H1 (cell line): ENCODE measurements at regions not wholly inside any gene's neighbourhood (a gene's known extent, or its start where the extent isn't known, plus 50 kb on each side); places are given as distances from the start of the nearest gene placed in this dataset.

ENCODE experiments used
- CTCF ChIP-seq, 3 experiments: IDR thresholded peaks; 1 replicate in 2 of 3; 2 replicates in 1 of 3; pipeline versions ENCODE4 v1.5.1 to v1.6.1; 2011; ENCODE audit warnings: low read length in 3 of 3, mild to moderate bottlenecking in 3 of 3, inconsistent platforms in 2 of 3, low read depth in 1 of 3, moderate library complexity in 1 of 3; ENCODE audit not compliant: insufficient read depth in 1 of 3; ENCODE audit errors: control extremely low read depth in 1 of 3
- EZH2 ChIP-seq: fragments of 200-600 bp; sonication (generic); IDR thresholded peaks from 2 replicates; pipeline ENCODE4 v1.7.1; 2012; ENCODE audit warnings: low read depth, mild to moderate bottlenecking, moderate library complexity, low read length, inconsistent platforms; ENCODE audit not compliant: severe bottlenecking
- JUN ChIP-seq: IDR thresholded peaks from 2 replicates; pipeline ENCODE4 v1.6.1; 2011; ENCODE audit warnings: low read depth, mild to moderate bottlenecking, improper control_type of control experiment, low read length
- JUND ChIP-seq: IDR thresholded peaks from 2 replicates; pipeline ENCODE4 v1.6.1; 2011; ENCODE audit warnings: mild to moderate bottlenecking, improper control_type of control experiment, low read length
- POLR2A ChIP-seq, 2 experiments: IDR thresholded peaks; 1 replicate in 1 of 2; 2 replicates in 1 of 2; pipeline ENCODE4 v1.6.1; 2011; ENCODE audit warnings: low read depth in 2 of 2, low read length in 2 of 2, mild to moderate bottlenecking in 2 of 2; ENCODE audit errors: control extremely low read depth in 1 of 2
- POLR2AphosphoS5 ChIP-seq: IDR thresholded peaks from 2 replicates; pipeline ENCODE4 v1.6.1; 2011; ENCODE audit warnings: low read depth, low read length
- RXRA ChIP-seq: IDR thresholded peaks from 2 replicates; pipeline ENCODE4 v1.6.1; 2011; ENCODE audit warnings: low read depth, mild to moderate bottlenecking, low read length, moderate library complexity; ENCODE audit not compliant: insufficient read depth
- TCF12 ChIP-seq: IDR thresholded peaks from 2 replicates; pipeline ENCODE4 v1.6.1; 2011; ENCODE audit warnings: low read depth, mild to moderate bottlenecking, low read length
- YY1 ChIP-seq: IDR thresholded peaks from 2 replicates; pipeline ENCODE4 v1.6.1; 2011; ENCODE audit warnings: low read depth, mild to moderate bottlenecking, low read length
- ZNF274 ChIP-seq: IDR thresholded peaks from 2 replicates; pipeline ENCODE4 v1.7.0; 2012; ENCODE audit warnings: low read length, borderline replicate concordance; ENCODE audit errors: extremely low read depth

- TF ChIP-seq CTCF (IDR thresholded peaks at IDR 0.05; ENCODE audit: control extremely low read depth in 1 of 3, insufficient read depth in 1 of 3, low read depth in 1 of 3, low read length in 3 of 3) (no peak), YY1 (no peak), JUN (no peak), POLR2A (IDR thresholded peaks at IDR 0.05; ENCODE audit: control extremely low read depth in 1 of 2, low read depth in 2 of 2, low read length in 2 of 2) (no peak), POLR2AphosphoS5 (no peak), JUND (no peak), TCF12 (no peak), RXRA (no peak), EZH2 (no peak), ZNF274 (no peak)
Observed at GRCh38 chrX:34381241-34381640, 249.1 kb upstream of the FAM47A start.
